IPS-15b (cell line): ENCODE measurements at regions not wholly inside any gene's neighbourhood (a gene's known extent, or its start where the extent isn't known, plus 50 kb on each side); places are given as distances from the start of the nearest gene placed in this dataset.

Experiments
- H3K27me3 ChIP-seq: one replicate; pipeline ENCODE4 v1.6.1; 2013; ENCODE audit warnings: low read length; ENCODE audit not compliant: control insufficient read depth, insufficient read depth
- H3K36me3 ChIP-seq: one replicate; pipeline ENCODE4 v1.6.1; 2013; ENCODE audit warnings: low read length; ENCODE audit not compliant: control insufficient read depth, insufficient read depth
- H3K4me1 ChIP-seq: one replicate; pipeline ENCODE4 v1.6.1; 2013; ENCODE audit warnings: mild to moderate bottlenecking, low read length; ENCODE audit not compliant: control insufficient read depth, insufficient read depth
- H3K4me3 ChIP-seq: one replicate; pipeline ENCODE4 v1.5.1; 2013; ENCODE audit warnings: low read depth, low read length
- H3K9ac ChIP-seq: one replicate; pipeline ENCODE4 v1.6.1; 2013; ENCODE audit warnings: low read depth, mild to moderate bottlenecking, low read length
- H3K9me3 ChIP-seq: one replicate; pipeline ENCODE4 v1.6.1; 2013; ENCODE audit warnings: mild to moderate bottlenecking, low read length; ENCODE audit not compliant: control insufficient read depth, insufficient read depth

- no peaks in the 10 kb centered on the region for H3K9me3 ChIP-seq
- H3K9ac ChIP-seq, result no peak overlapping the region
- no peaks in the 10 kb centered on the region for H3K36me3 ChIP-seq
- H3K4me3 ChIP-seq, result no peak overlapping the region
- no peaks in the 10 kb centered on the region for H3K4me1 ChIP-seq
- no peaks in the 10 kb centered on the region for H3K27me3 ChIP-seq
These were observed 300.7 kb upstream of the TNRC6C start for GRCh38 chr17:77657839-77658238.

- Histone ChIP-seq H3K9ac (no peak overlapping the region), H3K4me3 (no peak overlapping the region), H3K9me3 (no peaks in the 10 kb centered on the region), H3K36me3 (no peaks in the 10 kb centered on the region), H3K4me1 (no peaks in the 10 kb centered on the region), H3K27me3 (no peaks in the 10 kb centered on the region)
These were observed 298.0 kb upstream of the TNRC6C start for GRCh38 chr17:77660524-77660923.

GRCh38 chr17:77662833-77663232, 295.7 kb upstream of the TNRC6C start:
- no peaks in the 10 kb centered on the region for H3K27me3 ChIP-seq
- H3K9ac ChIP-seq, result no peak overlapping the region
- no peaks in the 10 kb centered on the region for H3K36me3 ChIP-seq
- no peaks in the 10 kb centered on the region for H3K9me3 ChIP-seq
- no peak overlapping the region for H3K4me3 ChIP-seq
- H3K4me1 ChIP-seq, result no peaks in the 10 kb centered on the region

GRCh38 chr17:77664097-77664729, 294.3 kb upstream of the TNRC6C start:
- no peaks in the 10 kb centered on the region for H3K9me3 ChIP-seq
- H3K4me1 ChIP-seq, result no peaks in the 10 kb centered on the region
- H3K27me3 ChIP-seq, result no peaks in the 10 kb centered on the region
- no peak overlapping the region for H3K9ac ChIP-seq
- no peak overlapping the region for H3K4me3 ChIP-seq
- H3K36me3 ChIP-seq, result no peaks in the 10 kb centered on the region

GRCh38 chr17:77665833-77666232, 292.7 kb upstream of the TNRC6C start:
- Histone ChIP-seq H3K36me3 (no peaks in the 10 kb centered on the region), H3K9me3 (no peaks in the 10 kb centered on the region), H3K4me3 (no peak overlapping the region)

GRCh38 chr17:77666462-77666861, 292.0 kb upstream of the TNRC6C start:
- Histone ChIP-seq H3K9me3 (no peaks in the 10 kb centered on the region), H3K4me1 (no peaks in the 10 kb centered on the region), H3K27me3 (no peaks in the 10 kb centered on the region), H3K9ac (no peak overlapping the region), H3K36me3 (no peaks in the 10 kb centered on the region), H3K4me3 (no peak overlapping the region)

More at GRCh38 chr17:77665833-77666232, 292.7 kb upstream of the TNRC6C start:
- Histone ChIP-seq H3K27me3 (no peaks in the 10 kb centered on the region), H3K4me1 (no peaks in the 10 kb centered on the region), H3K9ac (no peak overlapping the region)

- Histone ChIP-seq H3K4me1 (no peaks in the 10 kb centered on the region), H3K9me3 (no peaks in the 10 kb centered on the region), H3K4me3 (no peak overlapping the region), H3K36me3 (no peaks in the 10 kb centered on the region), H3K9ac (no peak overlapping the region), H3K27me3 (no peaks in the 10 kb centered on the region)
These were observed 291.6 kb upstream of the TNRC6C start for GRCh38 chr17:77666881-77667395.

GRCh38 chr17:77667478-77667877, 291.0 kb upstream of the TNRC6C start:
- Histone ChIP-seq H3K4me3 (no peak overlapping the region), H3K4me1 (no peaks in the 10 kb centered on the region), H3K27me3 (no peaks in the 10 kb centered on the region), H3K9me3 (no peaks in the 10 kb centered on the region), H3K36me3 (no peaks in the 10 kb centered on the region), H3K9ac (no peak overlapping the region)

- H3K4me3 ChIP-seq, result no peak overlapping the region
- no peaks in the 10 kb centered on the region for H3K36me3 ChIP-seq
- H3K4me1 ChIP-seq, result no peaks in the 10 kb centered on the region
- no peaks in the 10 kb centered on the region for H3K9me3 ChIP-seq
- no peak overlapping the region for H3K9ac ChIP-seq
- H3K27me3 ChIP-seq, result no peaks in the 10 kb centered on the region
These were observed 290.0 kb upstream of the TNRC6C start for GRCh38 chr17:77668518-77668917.

- no peak overlapping the region for H3K9ac ChIP-seq
- H3K9me3 ChIP-seq, result no peaks in the 10 kb centered on the region
- no peaks in the 10 kb centered on the region for H3K27me3 ChIP-seq
- H3K36me3 ChIP-seq, result no peaks in the 10 kb centered on the region
- no peaks in the 10 kb centered on the region for H3K4me1 ChIP-seq
- no peak overlapping the region for H3K4me3 ChIP-seq
These were observed 288.3 kb upstream of the TNRC6C start for GRCh38 chr17:77670173-77670572.

- H3K9ac ChIP-seq, result no peak overlapping the region
- no peak overlapping the region for H3K4me3 ChIP-seq
- H3K27me3 ChIP-seq, result no peaks in the 10 kb centered on the region
- no peaks in the 10 kb centered on the region for H3K4me1 ChIP-seq
- no peaks in the 10 kb centered on the region for H3K9me3 ChIP-seq
- H3K36me3 ChIP-seq, result no peaks in the 10 kb centered on the region
These were observed 284.1 kb upstream of the TNRC6C start for GRCh38 chr17:77674358-77674757.

- H3K27me3 ChIP-seq, result no peaks in the 10 kb centered on the region
- H3K4me1 ChIP-seq, result no peaks in the 10 kb centered on the region
- H3K4me3 ChIP-seq, result no peak overlapping the region
- H3K9me3 ChIP-seq, result no peaks in the 10 kb centered on the region
- no peaks in the 10 kb centered on the region for H3K36me3 ChIP-seq
- no peak overlapping the region for H3K9ac ChIP-seq
These were observed 283.1 kb upstream of the TNRC6C start for GRCh38 chr17:77675411-77675810.
